ENCODE measurements at regions not wholly inside any gene's neighbourhood (a gene's known extent, or its start where the extent isn't known, plus 50 kb on each side); places are given as distances from the start of the nearest gene placed in this dataset.
"Not testable (repeated sequence)": the region's sequence is repeated elsewhere in the genome, so short reads cannot be mapped to it uniquely, and the experiment has no call there.

- not testable (repeated sequence) for TF ChIP-seq CTCF, EZH2, EZH2phosphoT487 (IDR thresholded peaks at IDR 0.05)
These were observed 310.3 kb upstream of the GADL1 start for GRCh38 chr3:31204796-31205056.

Measured in neural progenitor cell (in vitro differentiated cells).